Activated CD4-positive, alpha-beta T cell treated with anti-CD3 and anti-CD28 coated beads, Interleukin-2, amount 10 ng/mL, durations not matched to agents 7 days and 5 days (primary cell): ENCODE measurements at regions not wholly inside any gene's neighbourhood (a gene's known extent, or its start where the extent isn't known, plus 50 kb on each side); places are given as distances from the start of the nearest gene placed in this dataset.

Experiments
- CTCF ChIA-PET: fragments of 350-600 bp; sonication (Branson Sonifier 250); formaldehyde crosslinking; loops from one replicate; lab custom pipeline; 2021; ENCODE audit warnings: antibody characterized with exemption; lab: Charles Lee
- POLR2A ChIA-PET: fragments of 350-600 bp; sonication (Branson Sonifier 250); formaldehyde crosslinking; loops from one replicate; lab custom pipeline; 2021; ENCODE audit warnings: antibody characterized with exemption; lab: Charles Lee
- DNase-seq: peaks from one replicate; pipeline ENCODE4 v3.0.0-alpha.2; 2020
- H3K27ac Mint-ChIP-seq: one replicate; pipeline ENCODE4 v1.8.0; 2021; ENCODE audit warnings: mild to moderate bottlenecking, moderate library complexity, mixed read lengths
- H3K27me3 Mint-ChIP-seq: one replicate; pipeline ENCODE4 v1.8.0; 2021; ENCODE audit warnings: mixed read lengths
- H3K36me3 Mint-ChIP-seq: one replicate; pipeline ENCODE4 v1.8.0; 2021; ENCODE audit warnings: low read depth, mixed read lengths
- H3K4me1 Mint-ChIP-seq: one replicate; pipeline ENCODE4 v1.8.0; 2021; ENCODE audit warnings: mixed read lengths
- H3K4me3 Mint-ChIP-seq: one replicate; pipeline ENCODE4 v1.8.0; 2021; ENCODE audit warnings: mild to moderate bottlenecking, moderate library complexity, mixed read lengths
- H3K9me3 Mint-ChIP-seq: one replicate; pipeline ENCODE4 v1.8.0; 2021; ENCODE audit warnings: mixed read lengths

DNA sequence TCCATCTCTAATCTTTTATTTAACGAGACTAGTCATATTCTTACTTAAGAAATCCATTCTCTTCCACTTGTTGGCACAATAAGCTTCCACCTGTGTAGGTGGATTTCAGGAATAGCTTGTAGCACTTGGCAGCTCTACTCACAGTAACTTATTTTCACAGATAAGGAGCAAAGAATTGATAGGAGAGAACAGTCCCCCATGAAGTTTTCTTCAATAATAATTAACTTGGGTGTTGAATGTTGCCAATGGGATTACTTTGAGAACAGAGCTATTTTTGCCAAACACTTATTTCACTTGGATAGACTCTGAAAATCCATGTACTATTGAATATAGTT is 1388.6 kb upstream of the PIK3C3 start:
- DNase-seq, result no peak
- Mint-ChIP-seq H3K27me3 (no peaks in the 10 kb centered on the region), H3K27ac (no peak overlapping the region), H3K4me1 (no peaks in the 10 kb centered on the region), H3K36me3 (no peaks in the 10 kb centered on the region), H3K9me3 (peaks cover 2% of the 10 kb centered on the region), H3K4me3 (no peak overlapping the region)
- ChIA-PET CTCF (no interaction called here), POLR2A (no interaction called here)

DNA sequence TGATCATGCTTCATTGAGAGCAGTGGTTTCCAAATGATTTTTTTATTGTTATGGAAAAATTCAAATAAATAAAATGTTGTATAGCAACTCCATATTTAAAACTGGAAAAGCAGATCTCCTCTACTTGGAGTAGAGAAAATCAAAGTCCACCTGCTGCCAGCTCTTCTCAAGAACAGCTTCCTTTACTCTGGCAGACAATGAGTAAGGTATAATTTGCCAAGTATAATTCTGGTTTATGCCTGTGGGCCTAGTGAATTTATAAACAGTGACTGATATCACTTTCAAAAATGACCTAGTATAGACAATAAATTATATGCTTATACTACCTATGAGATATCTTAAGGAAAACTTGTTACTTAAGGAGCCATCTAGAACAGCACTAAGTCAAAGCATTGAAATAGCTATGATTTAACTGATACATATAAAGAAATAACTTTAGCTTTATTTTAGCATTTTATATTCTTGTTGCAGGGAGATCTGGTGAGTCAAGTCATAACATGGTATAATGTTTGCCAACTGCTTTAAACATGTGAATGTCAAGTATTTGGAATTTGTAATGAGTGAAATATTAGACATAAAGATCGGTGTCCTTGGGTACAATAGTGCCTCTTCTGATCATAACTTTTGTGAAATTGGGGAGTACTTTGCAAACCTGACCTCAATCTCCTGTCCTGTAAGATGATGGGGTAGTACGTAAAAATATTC is 1389.1 kb upstream of the PIK3C3 start:
- Mint-ChIP-seq H3K4me3 (no peak overlapping the region), H3K4me1 (no peaks in the 10 kb centered on the region), H3K27me3 (no peaks in the 10 kb centered on the region), H3K36me3 (no peaks in the 10 kb centered on the region), H3K9me3 (peaks cover 2% of the 10 kb centered on the region), H3K27ac (no peak overlapping the region)
- ChIA-PET CTCF (no interaction called here), POLR2A (no interaction called here)
- no peak for DNase-seq

DNA sequence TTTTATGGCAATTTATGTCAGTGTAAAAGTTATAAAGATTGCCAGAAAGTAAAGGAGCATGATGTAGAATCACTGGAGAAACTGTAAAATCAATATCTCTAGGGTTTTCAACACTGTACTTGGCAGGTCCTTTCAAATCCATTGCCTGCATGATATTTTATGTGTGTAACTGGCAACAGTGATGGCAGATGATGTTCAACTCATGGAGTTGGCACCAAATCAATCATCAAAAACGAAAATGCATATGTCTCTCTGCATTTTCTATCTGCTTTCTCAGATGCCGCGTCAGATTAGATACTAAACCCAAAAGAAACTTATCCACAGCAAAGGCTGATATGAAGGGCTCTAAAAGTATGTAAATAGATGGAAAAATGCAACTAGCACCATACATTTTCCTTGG is 1395.5 kb upstream of the PIK3C3 start:
- H3K27me3 Mint-ChIP-seq, result no peaks in the 10 kb centered on the region
- CTCF ChIA-PET, result no interaction called here
- H3K4me1 Mint-ChIP-seq, result no peaks in the 10 kb centered on the region
- DNase-seq, result no peak
- H3K27ac Mint-ChIP-seq, result no peak overlapping the region
- POLR2A ChIA-PET, result no interaction called here
- no peak overlapping the region for H3K4me3 Mint-ChIP-seq
- no peaks in the 10 kb centered on the region for H3K9me3 Mint-ChIP-seq
- H3K36me3 Mint-ChIP-seq, result no peaks in the 10 kb centered on the region

DNA sequence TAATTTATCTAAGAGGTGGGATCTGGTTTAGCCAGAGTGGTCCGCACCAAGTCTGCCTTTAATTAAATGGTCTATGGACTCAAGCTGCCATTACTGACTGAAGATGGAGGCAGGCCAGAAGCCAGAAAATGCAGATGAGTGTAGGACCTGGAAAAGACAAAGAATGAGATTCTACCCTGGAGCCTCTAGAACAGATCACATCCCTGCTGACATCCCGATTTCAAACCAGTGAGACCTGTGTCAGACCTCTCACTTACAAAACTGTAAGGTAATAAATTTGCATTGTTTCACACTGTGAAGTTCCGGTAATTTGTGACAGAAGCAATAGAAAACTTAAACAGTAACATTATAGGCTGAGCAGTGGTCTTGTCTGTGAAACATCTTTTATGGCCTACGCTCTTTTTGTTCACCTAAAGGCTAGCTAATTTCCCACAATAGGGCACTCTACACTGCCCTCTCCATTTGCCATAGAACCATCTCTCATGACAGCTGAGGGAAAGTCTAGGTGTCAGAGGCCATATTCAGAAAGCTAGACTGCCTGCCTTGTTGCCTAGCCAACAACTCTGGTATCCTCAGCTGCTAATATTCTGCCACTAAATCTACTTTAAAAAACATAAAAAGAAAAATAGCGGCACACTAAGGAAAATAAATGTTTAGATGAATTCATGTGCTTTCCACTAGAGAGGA is 1396.2 kb upstream of the PIK3C3 start:
- Mint-ChIP-seq H3K36me3 (no peaks in the 10 kb centered on the region), H3K9me3 (no peaks in the 10 kb centered on the region), H3K27ac (no peak overlapping the region), H3K4me3 (no peak overlapping the region), H3K27me3 (no peaks in the 10 kb centered on the region), H3K4me1 (no peaks in the 10 kb centered on the region)
- ChIA-PET CTCF (no interaction called here), POLR2A (no interaction called here)
- no peak for DNase-seq

DNA sequence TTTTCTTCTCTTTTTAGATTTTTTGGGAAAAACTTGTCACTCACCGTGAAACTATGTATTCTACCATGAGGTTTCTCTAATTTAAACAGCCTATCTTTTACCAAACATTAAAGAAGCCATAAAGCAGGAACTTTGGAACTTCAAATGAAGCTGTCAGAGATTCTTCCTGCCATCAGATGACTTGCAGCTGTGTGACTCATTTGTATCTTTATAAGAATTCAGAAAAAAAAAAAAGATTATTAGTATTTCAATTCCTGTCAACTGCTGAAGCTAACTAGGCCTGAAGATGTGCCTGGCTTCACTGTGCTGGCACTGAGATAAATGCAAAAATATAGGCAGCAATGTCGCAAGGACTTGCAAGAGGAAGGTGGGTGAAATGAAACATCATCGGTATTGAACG is 1399.1 kb upstream of the PIK3C3 start:
- ChIA-PET CTCF (no interaction called here), POLR2A (no interaction called here)
- H3K36me3 Mint-ChIP-seq, result no peaks in the 10 kb centered on the region
- no peaks in the 10 kb centered on the region for H3K27me3 Mint-ChIP-seq
- H3K9me3 Mint-ChIP-seq, result no peaks in the 10 kb centered on the region
- H3K4me1 Mint-ChIP-seq, result no peaks in the 10 kb centered on the region
- DNase-seq, result no peak
- H3K27ac Mint-ChIP-seq, result no peak overlapping the region
- no peak overlapping the region for H3K4me3 Mint-ChIP-seq

DNA sequence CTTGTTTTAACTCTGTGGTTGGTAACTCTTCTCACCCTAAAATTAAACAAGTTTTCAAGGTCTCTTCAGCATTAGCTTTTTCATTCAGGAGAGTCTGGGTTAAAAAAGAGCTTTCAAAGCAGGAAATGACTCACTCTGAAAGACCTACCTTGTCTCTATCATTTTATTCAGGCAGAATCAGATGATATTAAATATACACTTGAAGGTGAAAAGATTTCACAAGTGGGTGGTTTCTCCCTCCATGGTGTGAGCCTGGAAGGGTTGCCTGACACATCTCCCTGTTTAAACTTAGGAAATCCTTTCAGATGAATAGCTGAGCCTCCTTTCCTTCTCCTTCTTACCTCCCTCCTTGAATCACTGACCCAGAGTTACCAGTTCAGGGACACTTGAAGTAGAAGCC is 1402.0 kb upstream of the PIK3C3 start:
- no peaks in the 10 kb centered on the region for H3K4me1 Mint-ChIP-seq
- ChIA-PET CTCF (interaction anchor here (0.7 kb wide), 1 partner anchor 53 kb away, joined by 3 read pairs; no protein-coding TSS in a partner anchor), POLR2A (no interaction called here)
- no peaks in the 10 kb centered on the region for H3K27me3 Mint-ChIP-seq
- no peak overlapping the region for H3K27ac Mint-ChIP-seq
- H3K9me3 Mint-ChIP-seq, result no peaks in the 10 kb centered on the region
- H3K4me3 Mint-ChIP-seq, result no peak overlapping the region
- DNase-seq, result no peak
- H3K36me3 Mint-ChIP-seq, result no peaks in the 10 kb centered on the region

DNA sequence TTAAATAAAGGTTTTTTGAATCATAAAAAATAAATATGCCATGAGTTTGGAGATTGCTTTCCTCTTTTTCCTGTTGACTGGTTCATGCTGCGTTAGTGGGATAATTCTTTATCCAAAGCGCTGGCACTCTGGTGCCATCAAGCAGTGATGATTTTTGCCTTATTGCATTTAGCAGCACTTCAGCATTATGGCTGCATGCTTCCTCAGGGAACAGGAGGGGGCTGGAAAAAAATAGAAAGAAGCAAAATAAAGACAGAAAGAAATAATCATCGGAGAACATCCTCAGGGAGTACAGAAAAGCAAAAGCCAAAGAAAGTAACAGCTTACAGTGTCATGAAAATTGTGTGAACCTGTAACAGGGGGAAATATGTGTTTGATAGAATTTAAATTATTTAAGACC is 1408.2 kb upstream of the PIK3C3 start:
- POLR2A ChIA-PET, result no interaction called here

DNA sequence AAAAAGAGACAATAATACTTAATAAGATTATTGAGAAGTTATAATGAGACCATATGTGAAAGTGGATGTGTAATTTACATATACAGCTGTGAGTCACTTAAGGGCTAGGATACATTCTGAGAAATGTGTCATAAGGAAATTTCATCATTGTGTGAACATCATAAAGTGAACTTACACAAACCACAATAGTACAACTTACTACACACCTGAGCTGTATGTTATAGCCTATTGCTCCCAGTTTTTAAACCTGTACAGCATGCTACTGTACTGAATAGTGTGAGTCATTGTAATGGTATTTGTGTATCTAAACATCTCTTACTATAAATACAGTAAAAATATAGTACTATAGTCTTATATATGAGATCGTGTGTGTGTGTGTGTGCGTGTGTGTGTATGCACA is 1420.3 kb upstream of the PIK3C3 start:
- Mint-ChIP-seq H3K4me1 (no peaks in the 10 kb centered on the region), H3K27me3 (no peaks in the 10 kb centered on the region), H3K36me3 (no peaks in the 10 kb centered on the region), H3K27ac (no peak overlapping the region), H3K9me3 (no peaks in the 10 kb centered on the region), H3K4me3 (no peak overlapping the region)
- ChIA-PET CTCF (no interaction called here), POLR2A (no interaction called here)
- no peak for DNase-seq

More for the DNA sequence above, 1408.2 kb upstream of the PIK3C3 start:
- CTCF ChIA-PET, result no interaction called here
- no peak overlapping the region for H3K27ac Mint-ChIP-seq
- no peaks in the 10 kb centered on the region for H3K36me3 Mint-ChIP-seq
- no peaks in the 10 kb centered on the region for H3K27me3 Mint-ChIP-seq
- no peak for DNase-seq
- peaks cover 6% of the 10 kb centered on the region for H3K9me3 Mint-ChIP-seq
- no peaks in the 10 kb centered on the region for H3K4me1 Mint-ChIP-seq
- no peak overlapping the region for H3K4me3 Mint-ChIP-seq

DNA sequence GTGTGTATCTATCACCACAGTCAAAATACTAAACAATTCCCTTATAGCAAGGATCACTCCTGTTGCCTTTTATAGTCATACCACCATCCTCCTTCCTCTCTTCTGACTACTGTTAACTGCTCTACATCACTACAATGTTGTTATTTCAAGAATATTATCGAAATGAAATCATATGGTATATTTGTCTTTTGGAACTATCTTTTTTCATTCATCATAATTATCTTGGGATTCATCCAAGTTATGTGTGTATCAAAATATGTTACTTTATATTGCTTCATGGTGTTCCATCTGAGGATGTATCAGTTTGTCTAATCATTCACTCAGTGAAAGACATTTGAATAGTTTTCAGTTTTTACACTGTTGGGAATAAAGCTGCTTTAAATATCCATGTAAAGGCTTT is 1423.0 kb upstream of the PIK3C3 start:
- ChIA-PET POLR2A (no interaction called here), CTCF (no interaction called here)
- Mint-ChIP-seq H3K36me3 (no peaks in the 10 kb centered on the region), H3K4me3 (no peak overlapping the region), H3K4me1 (no peaks in the 10 kb centered on the region), H3K9me3 (no peaks in the 10 kb centered on the region), H3K27ac (no peak overlapping the region), H3K27me3 (no peaks in the 10 kb centered on the region)
- no peak for DNase-seq

DNA sequence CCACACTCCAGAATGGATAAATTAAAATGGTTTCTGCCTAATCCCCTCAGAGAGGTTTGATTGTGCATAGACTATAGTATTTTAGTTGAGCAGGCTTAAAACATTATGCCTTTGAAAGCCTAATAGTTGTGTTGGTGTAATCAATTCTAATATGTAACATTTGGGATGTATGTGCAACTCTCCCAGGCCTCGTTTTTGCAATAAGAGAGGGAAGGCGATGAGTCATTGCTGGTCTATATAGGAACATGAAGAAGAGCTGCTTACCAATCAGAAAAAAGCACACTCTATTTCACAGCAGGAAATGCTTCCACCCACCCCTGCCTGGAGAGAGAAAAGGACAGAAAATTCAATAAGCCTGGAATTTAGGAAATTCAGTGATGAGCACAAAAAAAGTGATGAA is 1424.0 kb upstream of the PIK3C3 start:
- Mint-ChIP-seq H3K36me3 (no peaks in the 10 kb centered on the region), H3K9me3 (no peaks in the 10 kb centered on the region), H3K4me3 (no peak overlapping the region), H3K27ac (no peak overlapping the region), H3K4me1 (no peaks in the 10 kb centered on the region), H3K27me3 (no peaks in the 10 kb centered on the region)
- ChIA-PET CTCF (no interaction called here), POLR2A (no interaction called here)
- no peak for DNase-seq

DNA sequence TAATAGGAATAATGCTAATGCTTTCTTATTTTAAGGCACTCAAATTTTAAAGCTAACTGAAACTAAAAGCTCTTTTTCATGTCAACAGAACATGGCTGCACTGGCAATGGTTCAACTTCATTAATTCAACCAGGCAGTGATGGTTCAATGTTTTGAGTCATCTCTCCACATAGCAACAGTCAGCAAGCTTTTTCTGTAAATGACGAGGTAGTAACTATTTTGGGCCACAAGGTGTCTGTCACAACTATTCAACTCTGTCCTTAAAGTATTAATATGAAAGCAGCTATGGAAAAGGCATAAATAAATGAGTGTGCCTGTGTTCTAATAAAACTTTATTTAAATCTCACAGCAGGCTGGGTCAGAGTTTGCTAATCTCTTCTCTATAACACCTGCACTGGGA is 1425.6 kb upstream of the PIK3C3 start:
- H3K4me3 Mint-ChIP-seq, result no peak overlapping the region
- no peaks in the 10 kb centered on the region for H3K36me3 Mint-ChIP-seq

DNA sequence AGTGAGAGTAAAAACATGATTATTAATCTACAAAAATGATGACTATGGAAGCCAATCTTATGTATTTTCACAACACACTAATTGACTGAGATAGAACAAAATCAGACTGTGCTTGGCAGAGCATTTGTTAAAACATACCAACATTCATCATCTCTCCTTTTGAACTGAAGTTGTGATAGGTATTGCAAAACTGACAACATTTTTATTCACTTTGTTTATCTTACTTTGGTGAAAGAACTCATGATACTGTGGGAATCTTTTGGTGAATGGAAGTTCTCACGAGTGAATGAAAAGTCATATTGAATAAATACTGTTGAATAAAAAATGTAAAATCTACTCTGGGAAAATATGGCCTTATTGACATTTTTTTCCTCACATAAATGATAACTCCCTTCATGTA is 1430.2 kb upstream of the PIK3C3 start:
- H3K27me3 Mint-ChIP-seq, result no peaks in the 10 kb centered on the region

More for the DNA sequence above, 1425.6 kb upstream of the PIK3C3 start:
- Mint-ChIP-seq H3K4me1 (no peaks in the 10 kb centered on the region), H3K27ac (no peak overlapping the region), H3K9me3 (no peaks in the 10 kb centered on the region), H3K27me3 (no peaks in the 10 kb centered on the region)
- POLR2A ChIA-PET, result no interaction called here
- DNase-seq, result no peak
- CTCF ChIA-PET, result no interaction called here

DNA sequence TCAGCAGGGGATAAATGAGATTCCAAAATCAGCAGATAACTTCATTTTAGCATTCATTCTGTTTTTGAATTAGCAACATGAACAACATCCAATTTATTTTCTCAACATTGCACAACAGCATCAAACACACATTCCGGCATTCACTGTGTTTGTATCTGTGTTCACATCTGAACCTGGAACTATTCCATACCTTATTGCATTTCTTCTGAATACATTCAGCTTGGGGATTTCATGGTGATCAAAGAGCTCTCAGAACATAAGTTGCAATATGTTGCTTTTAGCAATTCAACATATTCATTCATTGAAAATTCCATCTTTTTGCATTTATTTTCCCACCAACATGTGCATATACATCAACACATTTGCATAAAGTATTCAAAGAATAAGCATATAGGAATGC is 1431.7 kb upstream of the PIK3C3 start:
- Mint-ChIP-seq H3K9me3 (peaks cover 2% of the 10 kb centered on the region), H3K27ac (no peak overlapping the region), H3K4me3 (no peak overlapping the region), H3K4me1 (no peaks in the 10 kb centered on the region), H3K27me3 (no peaks in the 10 kb centered on the region), H3K36me3 (no peaks in the 10 kb centered on the region)
- CTCF ChIA-PET, result no interaction called here
- DNase-seq, result no peak
- POLR2A ChIA-PET, result interaction anchor here (0.5 kb wide), 1 partner anchor 24 kb away, joined by 3 read pairs; no protein-coding TSS in a partner anchor

More for the DNA sequence above, 1430.2 kb upstream of the PIK3C3 start:
- H3K27ac Mint-ChIP-seq, result no peak overlapping the region
- DNase-seq, result no peak
- no peaks in the 10 kb centered on the region for H3K36me3 Mint-ChIP-seq
- no peaks in the 10 kb centered on the region for H3K4me1 Mint-ChIP-seq
- peaks cover 2% of the 10 kb centered on the region for H3K9me3 Mint-ChIP-seq
- CTCF ChIA-PET, result no interaction called here
- POLR2A ChIA-PET, result no interaction called here
- no peak overlapping the region for H3K4me3 Mint-ChIP-seq

DNA sequence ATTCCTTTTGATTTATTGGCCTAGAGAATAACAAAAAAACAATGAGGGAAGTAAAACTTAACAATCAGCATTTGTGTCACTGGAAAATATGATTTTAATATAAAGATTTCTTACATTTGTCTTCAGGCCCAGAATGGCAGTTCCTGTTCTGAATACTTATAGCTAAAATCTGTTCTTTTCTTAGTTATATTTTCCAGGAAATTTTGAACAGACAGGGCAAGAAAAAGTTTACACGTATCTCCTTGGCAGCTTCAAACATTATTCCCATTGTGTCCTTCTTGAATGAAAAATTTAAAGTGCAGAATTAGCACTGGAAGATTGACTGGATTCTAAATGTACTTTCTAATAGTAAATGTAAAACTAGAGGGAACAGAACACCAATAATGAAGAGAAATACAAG is 1454.0 kb upstream of the PIK3C3 start:
- POLR2A ChIA-PET, result no interaction called here
- Mint-ChIP-seq H3K4me3 (no peak overlapping the region), H3K27me3 (no peaks in the 10 kb centered on the region), H3K36me3 (no peaks in the 10 kb centered on the region), H3K4me1 (no peaks in the 10 kb centered on the region), H3K27ac (no peak overlapping the region), H3K9me3 (no peaks in the 10 kb centered on the region)
- no peak for DNase-seq
- CTCF ChIA-PET, result no interaction called here
